Liver (tissue), 2 donors: ENCODE measurements at regions not wholly inside any gene's neighbourhood (a gene's known extent, or its start where the extent isn't known, plus 50 kb on each side); places are given as distances from the start of the nearest gene placed in this dataset.

Source experiments
- CTCF ChIP-seq: fragments of 150-350 bp; IDR thresholded peaks from 2 replicates; pipeline ENCODE4 v1.5.1; 2017; ENCODE audit warnings: improper control_type of control experiment, low read depth, low read length; ENCODE audit not compliant: missing input control
- TF ChIP-seq, protein P1 (sequence below): IDR thresholded peaks from 2 replicates; pipeline ENCODE4 v1.6.1; 2016; ENCODE audit warnings: antibody characterized with exemption, mild to moderate bottlenecking
- donor health status: healthy.

DNA sequence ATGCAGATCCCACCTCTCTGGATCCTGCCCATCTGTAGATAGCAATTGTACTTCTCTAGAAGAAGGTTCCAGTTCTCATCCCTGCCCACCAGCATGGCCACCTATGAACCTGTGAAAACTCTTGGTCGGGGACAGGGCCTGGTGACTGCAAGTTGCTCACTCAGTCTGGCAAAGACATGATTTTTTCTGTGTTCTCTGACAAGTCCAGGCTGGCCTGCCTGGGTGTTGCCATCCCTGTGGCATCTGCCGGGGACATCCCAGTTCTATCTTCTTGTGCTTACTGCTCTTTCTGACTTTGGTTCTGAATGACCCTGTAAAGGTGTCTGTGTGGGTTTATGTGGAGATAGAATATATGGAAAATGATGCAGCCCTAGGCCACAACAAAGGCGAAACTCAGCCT, 545.8 kb downstream of the INSC start:
- no peak for TF ChIP-seq CTCF
- TF ChIP-seq, protein P1, sequence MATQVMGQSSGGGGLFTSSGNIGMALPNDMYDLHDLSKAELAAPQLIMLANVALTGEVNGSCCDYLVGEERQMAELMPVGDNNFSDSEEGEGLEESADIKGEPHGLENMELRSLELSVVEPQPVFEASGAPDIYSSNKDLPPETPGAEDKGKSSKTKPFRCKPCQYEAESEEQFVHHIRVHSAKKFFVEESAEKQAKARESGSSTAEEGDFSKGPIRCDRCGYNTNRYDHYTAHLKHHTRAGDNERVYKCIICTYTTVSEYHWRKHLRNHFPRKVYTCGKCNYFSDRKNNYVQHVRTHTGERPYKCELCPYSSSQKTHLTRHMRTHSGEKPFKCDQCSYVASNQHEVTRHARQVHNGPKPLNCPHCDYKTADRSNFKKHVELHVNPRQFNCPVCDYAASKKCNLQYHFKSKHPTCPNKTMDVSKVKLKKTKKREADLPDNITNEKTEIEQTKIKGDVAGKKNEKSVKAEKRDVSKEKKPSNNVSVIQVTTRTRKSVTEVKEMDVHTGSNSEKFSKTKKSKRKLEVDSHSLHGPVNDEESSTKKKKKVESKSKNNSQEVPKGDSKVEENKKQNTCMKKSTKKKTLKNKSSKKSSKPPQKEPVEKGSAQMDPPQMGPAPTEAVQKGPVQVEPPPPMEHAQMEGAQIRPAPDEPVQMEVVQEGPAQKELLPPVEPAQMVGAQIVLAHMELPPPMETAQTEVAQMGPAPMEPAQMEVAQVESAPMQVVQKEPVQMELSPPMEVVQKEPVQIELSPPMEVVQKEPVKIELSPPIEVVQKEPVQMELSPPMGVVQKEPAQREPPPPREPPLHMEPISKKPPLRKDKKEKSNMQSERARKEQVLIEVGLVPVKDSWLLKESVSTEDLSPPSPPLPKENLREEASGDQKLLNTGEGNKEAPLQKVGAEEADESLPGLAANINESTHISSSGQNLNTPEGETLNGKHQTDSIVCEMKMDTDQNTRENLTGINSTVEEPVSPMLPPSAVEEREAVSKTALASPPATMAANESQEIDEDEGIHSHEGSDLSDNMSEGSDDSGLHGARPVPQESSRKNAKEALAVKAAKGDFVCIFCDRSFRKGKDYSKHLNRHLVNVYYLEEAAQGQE = no peak
